GM12878 (cell line): ENCODE measurements at regions not wholly inside any gene's neighbourhood (a gene's known extent, or its start where the extent isn't known, plus 50 kb on each side); places are given as distances from the start of the nearest gene placed in this dataset.

Experiments used
- ATAC-seq: fragments of 200-7000 bp; cut with Tn5 transposase; 3 replicates; pipeline ENCODE4 v1.9.1; 2020; ENCODE audit warnings: mild to moderate bottlenecking, moderate library complexity
- BruUV-seq: library from RNA; stranded (reverse); fragments of 400-500 nt; replicated peaks from 2 replicates; lab custom pipeline; 2021; lab: Mats Ljungman, UMichigan
- CTCF ChIA-PET: fragments of 300-600 bp; sonication (Branson Sonifier 250); formaldehyde crosslinking; extraction: SDS; loops from one replicate; lab custom pipeline; 2021; ENCODE audit warnings: inconsistent platforms; lab: Yijun Ruan, JAX
- POLR2A ChIA-PET: fragments of 350-600 bp; formaldehyde crosslinking; extraction: SDS; loops from one replicate; lab custom pipeline; 2021; ENCODE audit warnings: inconsistent platforms; lab: Charles Lee
- RAD21 ChIA-PET: fragments of 300-600 bp; sonication (Branson Sonifier 250); formaldehyde crosslinking; loops from one replicate; lab custom pipeline; 2023; ENCODE audit warnings: antibody characterized with exemption; ENCODE audit not compliant: unreplicated experiment; lab: Charles Lee
- SMC1A ChIA-PET: fragments of 300-600 bp; sonication (Branson Sonifier 250); formaldehyde crosslinking; loops from one replicate; lab custom pipeline; 2023; ENCODE audit not compliant: unreplicated experiment, uncharacterized antibody; lab: Charles Lee
- DNase-seq: peaks from one replicate; pipeline ENCODE4 v3.0.0-alpha.2; 2011; ENCODE audit warnings: low read depth, low spot score
- FAIRE-seq: peaks from 3 replicates; lab custom pipeline; 2011; peaks lifted over from hg19 to GRCh38; lab: Jason Lieb, UNC
- H2AFZ ChIP-seq: 2 replicates; pipeline ENCODE4 v1.6.0; 2011; ENCODE audit warnings: low read depth, low read length, control low read depth; ENCODE audit not compliant: control insufficient read depth
- H3K27ac ChIP-seq: 2 replicates; pipeline ENCODE4 v1.5.1; 2011; ENCODE audit warnings: control low read depth; ENCODE audit not compliant: control insufficient read depth, insufficient read depth
- H3K27me3 ChIP-seq, 2 experiments: replicated peaks in 1 of 2; 2 replicates each; pipeline versions ENCODE4 v1.6.0 to v1.6.1; 2011; ENCODE audit warnings: low read length in 1 of 2; ENCODE audit not compliant: control insufficient read depth in 2 of 2, insufficient read depth in 2 of 2
- H3K36me3 ChIP-seq, 2 experiments: 2 replicates each; pipeline ENCODE4 v1.5.1; 2011; ENCODE audit warnings: low read length in 1 of 2; ENCODE audit not compliant: control insufficient read depth in 2 of 2, insufficient read depth in 2 of 2
- H3K4me1 ChIP-seq: 2 replicates; pipeline ENCODE4 v1.6.1; 2011; ENCODE audit warnings: mild to moderate bottlenecking, low read length, moderate library complexity, mixed read lengths; ENCODE audit not compliant: control insufficient read depth, insufficient read depth
- H3K4me2 ChIP-seq: 2 replicates; pipeline ENCODE4 v1.6.0; 2011; ENCODE audit warnings: control low read depth; ENCODE audit not compliant: control insufficient read depth, insufficient read depth
- H3K4me3 ChIP-seq: fragments of 200-600 bp; sonication (generic); 2 replicates; pipeline ENCODE4 v1.5.1; 2016
- H3K79me2 ChIP-seq: 2 replicates; pipeline ENCODE4 v1.6.0; 2011; ENCODE audit warnings: low read length; ENCODE audit not compliant: control insufficient read depth, insufficient read depth
- H3K9ac ChIP-seq: 2 replicates; pipeline ENCODE4 v1.8.0; 2011; ENCODE audit warnings: low read length, control low read depth, mixed read lengths; ENCODE audit not compliant: control insufficient read depth, insufficient read depth
- H3K9me3 ChIP-seq: replicated peaks from 3 replicates; pipeline ENCODE4 v1.5.1; 2011; ENCODE audit warnings: mild to moderate bottlenecking, low read length; ENCODE audit not compliant: control insufficient read depth, insufficient read depth
- H4K20me1 ChIP-seq: 2 replicates; pipeline ENCODE4 v1.6.0; 2011; ENCODE audit not compliant: control insufficient read depth, insufficient read depth
- CEBPB ChIP-seq, 2 experiments: fragments of 150-350 bp in 1 of 2; IDR thresholded peaks; 2 replicates each; pipeline ENCODE4 v1.6.1; 2012 to 2014; ENCODE audit warnings: low read depth in 2 of 2, low read length in 2 of 2, borderline replicate concordance in 1 of 2, inconsistent platforms in 1 of 2
- HCFC1 ChIP-seq: fragments of 150-350 bp; IDR thresholded peaks from 2 replicates; pipeline ENCODE4 v1.6.1; 2014; ENCODE audit warnings: low read length
- NR2C2 ChIP-seq: IDR thresholded peaks from 2 replicates; pipeline ENCODE4 v1.6.1; 2011; ENCODE audit warnings: borderline replicate concordance, low read depth; ENCODE audit not compliant: control insufficient read depth, insufficient read length
- NR2F1 ChIP-seq: fragments of 450-650 bp; conservative IDR thresholded peaks from 2 replicates; pipeline ENCODE4 v1.6.1; 2017; ENCODE audit warnings: mild to moderate bottlenecking
- POLR2AphosphoS2 ChIP-seq: IDR thresholded peaks from 2 replicates; pipeline ENCODE4 v1.6.1; 2011; ENCODE audit warnings: low read depth, mild to moderate bottlenecking, low read length, improper control_type of control experiment, moderate library complexity
- RBBP5 ChIP-seq: fragments of 200-600 bp; sonication (generic); conservative IDR thresholded peaks from 2 replicates; pipeline ENCODE4 v1.6.1; 2016
- SIN3A ChIP-seq: IDR thresholded peaks from 2 replicates; pipeline ENCODE4 v1.6.1; 2012; ENCODE audit warnings: low read depth, low read length, improper control_type of control experiment
- SP1 ChIP-seq: IDR thresholded peaks from one replicate; pipeline ENCODE4 v1.6.1; 2011; ENCODE audit warnings: low read depth, low read length
- SRF ChIP-seq, 2 experiments: IDR thresholded peaks; 2 replicates each; pipeline ENCODE4 v1.6.1; 2011; ENCODE audit warnings: low read depth in 2 of 2, low read length in 2 of 2, mild to moderate bottlenecking in 1 of 2, moderate library complexity in 1 of 2
- ZBED1 ChIP-seq: IDR thresholded peaks from 2 replicates; pipeline ENCODE4 v1.6.1; 2016; ENCODE audit warnings: borderline replicate concordance
- whole genome bisulfite sequencing: methylation state at CpG from one replicate; pipeline ENCODE4 v1.1.6; 2016; ENCODE audit warnings: low lambda C conversion rate; ENCODE audit not compliant: insufficient replicate concordance, insufficient coverage; ENCODE audit errors: missing lambda C conversion rate; 5-methylcytosine and 5-hydroxymethylcytosine counted together
- in situ Hi-C: fragments of 300-500 bp; cut with MboI; formaldehyde crosslinking; loops from 9 replicates; pipeline ENCODE4 v1.14.3; 2018; ENCODE audit warnings: mixed read lengths
- intact Hi-C: fragments of 100-400 bp; cut with micrococcal nuclease; formaldehyde crosslinking; loops from one replicate; pipeline ENCODE4 v1.14.2; 2022; ENCODE audit not compliant: unreplicated experiment
- TF ChIP-seq, protein P1 (sequence below): IDR thresholded peaks from 2 replicates; pipeline ENCODE4 v1.6.1; 2012; ENCODE audit warnings: mild to moderate bottlenecking, low read depth, low read length
- TF ChIP-seq, protein P2 (sequence below): fragments of 150-350 bp; IDR thresholded peaks from 2 replicates; pipeline ENCODE4 v1.6.1; 2016; ENCODE audit warnings: low read depth, low read length
- TF ChIP-seq, protein P3 (sequence below): fragments of 450-650 bp; IDR thresholded peaks from 2 replicates; pipeline ENCODE4 v1.6.1; 2018; ENCODE audit warnings: mild to moderate bottlenecking, low read depth, moderate library complexity; ENCODE audit not compliant: partially characterized antibody

DNA sequence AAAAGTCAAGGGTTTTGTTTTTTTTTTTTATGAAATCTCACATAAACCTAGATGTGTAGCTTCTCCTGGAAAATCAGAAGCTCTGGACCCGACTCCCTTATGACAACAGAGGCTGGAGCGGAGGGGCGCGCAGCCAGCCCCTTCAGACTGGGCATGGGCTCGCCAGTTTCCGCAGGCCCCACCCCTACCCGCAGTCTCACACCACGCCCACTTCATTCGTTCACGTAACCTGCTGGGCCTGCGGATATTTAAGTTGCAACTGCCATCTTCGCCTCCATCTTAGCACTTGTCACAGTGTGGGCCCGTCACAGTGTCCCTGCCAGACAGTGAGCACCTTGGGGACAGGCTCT, 111.7 kb upstream of the PTPN1 start:
- WGBS, result 58% methylated on average over 13 of the region's 13 CpGs
- POLR2A ChIA-PET, result no interaction called here
- H3K36me3 ChIP-seq, result no peaks in the 10 kb centered on the region
- RAD21 ChIA-PET, result no interaction called here
- no peak overlapping the region for H3K27ac ChIP-seq
- in situ Hi-C loops (no loop called here), intact Hi-C loops (loop anchor here (2.0 kb wide), 1 partner anchor 62 kb away; no protein-coding TSS in a partner anchor)
- no peaks in the 10 kb centered on the region for H3K79me2 ChIP-seq
- no peaks in the 10 kb centered on the region for H3K9me3 ChIP-seq
- H4K20me1 ChIP-seq, result no peaks in the 10 kb centered on the region
- H3K4me2 ChIP-seq, result no peak overlapping the region
- CTCF ChIA-PET, result no interaction called here
- no TSS peak for BruUV-seq
- H3K4me3 ChIP-seq, result no peak overlapping the region
- H3K9ac ChIP-seq, result no peak overlapping the region
- no peak for DNase-seq
- ATAC-seq, result no peak
- TF ChIP-seq, protein P1, sequence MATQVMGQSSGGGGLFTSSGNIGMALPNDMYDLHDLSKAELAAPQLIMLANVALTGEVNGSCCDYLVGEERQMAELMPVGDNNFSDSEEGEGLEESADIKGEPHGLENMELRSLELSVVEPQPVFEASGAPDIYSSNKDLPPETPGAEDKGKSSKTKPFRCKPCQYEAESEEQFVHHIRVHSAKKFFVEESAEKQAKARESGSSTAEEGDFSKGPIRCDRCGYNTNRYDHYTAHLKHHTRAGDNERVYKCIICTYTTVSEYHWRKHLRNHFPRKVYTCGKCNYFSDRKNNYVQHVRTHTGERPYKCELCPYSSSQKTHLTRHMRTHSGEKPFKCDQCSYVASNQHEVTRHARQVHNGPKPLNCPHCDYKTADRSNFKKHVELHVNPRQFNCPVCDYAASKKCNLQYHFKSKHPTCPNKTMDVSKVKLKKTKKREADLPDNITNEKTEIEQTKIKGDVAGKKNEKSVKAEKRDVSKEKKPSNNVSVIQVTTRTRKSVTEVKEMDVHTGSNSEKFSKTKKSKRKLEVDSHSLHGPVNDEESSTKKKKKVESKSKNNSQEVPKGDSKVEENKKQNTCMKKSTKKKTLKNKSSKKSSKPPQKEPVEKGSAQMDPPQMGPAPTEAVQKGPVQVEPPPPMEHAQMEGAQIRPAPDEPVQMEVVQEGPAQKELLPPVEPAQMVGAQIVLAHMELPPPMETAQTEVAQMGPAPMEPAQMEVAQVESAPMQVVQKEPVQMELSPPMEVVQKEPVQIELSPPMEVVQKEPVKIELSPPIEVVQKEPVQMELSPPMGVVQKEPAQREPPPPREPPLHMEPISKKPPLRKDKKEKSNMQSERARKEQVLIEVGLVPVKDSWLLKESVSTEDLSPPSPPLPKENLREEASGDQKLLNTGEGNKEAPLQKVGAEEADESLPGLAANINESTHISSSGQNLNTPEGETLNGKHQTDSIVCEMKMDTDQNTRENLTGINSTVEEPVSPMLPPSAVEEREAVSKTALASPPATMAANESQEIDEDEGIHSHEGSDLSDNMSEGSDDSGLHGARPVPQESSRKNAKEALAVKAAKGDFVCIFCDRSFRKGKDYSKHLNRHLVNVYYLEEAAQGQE, result no peak
- TF ChIP-seq SP1 (no peak), SIN3A (no peak), POLR2AphosphoS2 (no peak), SRF (IDR thresholded peaks at IDR 0.05; ENCODE audit: low read depth in 2 of 2, low read length in 2 of 2) (no peak), NR2F1 (no peak), CEBPB (IDR thresholded peaks at IDR 0.05; ENCODE audit: borderline replicate concordance in 1 of 2, low read depth in 2 of 2, low read length in 2 of 2) (no peak), HCFC1 (no peak), ZBED1 (no peak), NR2C2 (no peak), RBBP5 (no peak)
- TF ChIP-seq, protein P2, sequence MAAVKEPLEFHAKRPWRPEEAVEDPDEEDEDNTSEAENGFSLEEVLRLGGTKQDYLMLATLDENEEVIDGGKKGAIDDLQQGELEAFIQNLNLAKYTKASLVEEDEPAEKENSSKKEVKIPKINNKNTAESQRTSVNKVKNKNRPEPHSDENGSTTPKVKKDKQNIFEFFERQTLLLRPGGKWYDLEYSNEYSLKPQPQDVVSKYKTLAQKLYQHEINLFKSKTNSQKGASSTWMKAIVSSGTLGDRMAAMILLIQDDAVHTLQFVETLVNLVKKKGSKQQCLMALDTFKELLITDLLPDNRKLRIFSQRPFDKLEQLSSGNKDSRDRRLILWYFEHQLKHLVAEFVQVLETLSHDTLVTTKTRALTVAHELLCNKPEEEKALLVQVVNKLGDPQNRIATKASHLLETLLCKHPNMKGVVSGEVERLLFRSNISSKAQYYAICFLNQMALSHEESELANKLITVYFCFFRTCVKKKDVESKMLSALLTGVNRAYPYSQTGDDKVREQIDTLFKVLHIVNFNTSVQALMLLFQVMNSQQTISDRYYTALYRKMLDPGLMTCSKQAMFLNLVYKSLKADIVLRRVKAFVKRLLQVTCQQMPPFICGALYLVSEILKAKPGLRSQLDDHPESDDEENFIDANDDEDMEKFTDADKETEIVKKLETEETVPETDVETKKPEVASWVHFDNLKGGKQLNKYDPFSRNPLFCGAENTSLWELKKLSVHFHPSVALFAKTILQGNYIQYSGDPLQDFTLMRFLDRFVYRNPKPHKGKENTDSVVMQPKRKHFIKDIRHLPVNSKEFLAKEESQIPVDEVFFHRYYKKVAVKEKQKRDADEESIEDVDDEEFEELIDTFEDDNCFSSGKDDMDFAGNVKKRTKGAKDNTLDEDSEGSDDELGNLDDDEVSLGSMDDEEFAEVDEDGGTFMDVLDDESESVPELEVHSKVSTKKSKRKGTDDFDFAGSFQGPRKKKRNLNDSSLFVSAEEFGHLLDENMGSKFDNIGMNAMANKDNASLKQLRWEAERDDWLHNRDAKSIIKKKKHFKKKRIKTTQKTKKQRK, result no peak
- TF ChIP-seq, protein P3, sequence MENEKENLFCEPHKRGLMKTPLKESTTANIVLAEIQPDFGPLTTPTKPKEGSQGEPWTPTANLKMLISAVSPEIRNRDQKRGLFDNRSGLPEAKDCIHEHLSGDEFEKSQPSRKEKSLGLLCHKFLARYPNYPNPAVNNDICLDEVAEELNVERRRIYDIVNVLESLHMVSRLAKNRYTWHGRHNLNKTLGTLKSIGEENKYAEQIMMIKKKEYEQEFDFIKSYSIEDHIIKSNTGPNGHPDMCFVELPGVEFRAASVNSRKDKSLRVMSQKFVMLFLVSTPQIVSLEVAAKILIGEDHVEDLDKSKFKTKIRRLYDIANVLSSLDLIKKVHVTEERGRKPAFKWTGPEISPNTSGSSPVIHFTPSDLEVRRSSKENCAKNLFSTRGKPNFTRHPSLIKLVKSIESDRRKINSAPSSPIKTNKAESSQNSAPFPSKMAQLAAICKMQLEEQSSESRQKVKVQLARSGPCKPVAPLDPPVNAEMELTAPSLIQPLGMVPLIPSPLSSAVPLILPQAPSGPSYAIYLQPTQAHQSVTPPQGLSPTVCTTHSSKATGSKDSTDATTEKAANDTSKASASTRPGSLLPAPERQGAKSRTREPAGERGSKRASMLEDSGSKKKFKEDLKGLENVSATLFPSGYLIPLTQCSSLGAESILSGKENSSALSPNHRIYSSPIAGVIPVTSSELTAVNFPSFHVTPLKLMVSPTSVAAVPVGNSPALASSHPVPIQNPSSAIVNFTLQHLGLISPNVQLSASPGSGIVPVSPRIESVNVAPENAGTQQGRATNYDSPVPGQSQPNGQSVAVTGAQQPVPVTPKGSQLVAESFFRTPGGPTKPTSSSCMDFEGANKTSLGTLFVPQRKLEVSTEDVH, result no peak
- FAIRE-seq, result no peak
- SMC1A ChIA-PET, result interaction anchor here (0.9 kb wide), 1 partner anchor 235 kb away, joined by 3 read pairs; no protein-coding TSS in a partner anchor
- H3K4me1 ChIP-seq, result no peaks in the 10 kb centered on the region
- no peaks in the 10 kb centered on the region for H3K27me3 ChIP-seq
- H2AFZ ChIP-seq, result no peak overlapping the region
